ENCODE measurements at regions not wholly inside any gene's neighbourhood (a gene's known extent, or its start where the extent isn't known, plus 50 kb on each side); places are given as distances from the start of the nearest gene placed in this dataset.

- intact Hi-C loops (cut with micrococcal nuclease) = no loop called here
- no peak for DNase-seq
- no peak overlapping the region for H3K9ac ChIP-seq (ENCODE audit: low read length)
- BruUV-seq (replicated peaks) = no TSS peak
- no peaks in the 10 kb centered on the region for H3K36me3 ChIP-seq (ENCODE audit: low read depth, low read length)
- no peaks in the 10 kb centered on the region for H3K79me2 ChIP-seq (ENCODE audit: low read length)
- no peaks in the 10 kb centered on the region for H3F3A ChIP-seq (ENCODE audit: low read length, unreplicated experiment)
- H2AFZ ChIP-seq (ENCODE audit: low read length) = no peak overlapping the region
- no peaks in the 10 kb centered on the region for H3K9me3 ChIP-seq (ENCODE audit: low read length)
- no peak overlapping the region for H3K4me3 ChIP-seq (ENCODE audit: low read length)
- no peak for ATAC-seq
- no peak overlapping the region for H3K4me2 ChIP-seq (ENCODE audit: low read length)
- no peaks in the 10 kb centered on the region for H3K9me2 ChIP-seq (replicated peaks; ENCODE audit: low read length)
- no peaks in the 10 kb centered on the region for H4K20me1 ChIP-seq (ENCODE audit: low read length)
- TF ChIP-seq EZH2phosphoT487 (IDR thresholded peaks at IDR 0.05; ENCODE audit: borderline replicate concordance, low read length) (no peak), EZH2 (IDR thresholded peaks at IDR 0.05; ENCODE audit: low read length, unreplicated experiment) (no peak)
- no peaks in the 10 kb centered on the region for H3K27me3 ChIP-seq (ENCODE audit: low read length)
- no peak overlapping the region for H3K27ac ChIP-seq (ENCODE audit: low read length)
- peaks cover 4% of the 10 kb centered on the region; the same call in 1 of the 2 replicates for H3K4me1 ChIP-seq (ENCODE audit: insufficient read depth, low read length)
- ChIA-PET POLR2A (ENCODE audit: unreplicated experiment) (no interaction called here), CTCF (no interaction called here)
Observed at GRCh38 chrX:30961387-30962174, 72.5 kb upstream of the TAB3 start.

GRCh38 chrX:30957753-30958152 is 68.7 kb upstream of the TAB3 start:
- peak; percentile 55 for ATAC-seq
- POLR2A ChIA-PET (ENCODE audit: unreplicated experiment) = no interaction called here

GRCh38 chrX:30955687-30956086 is 66.6 kb upstream of the TAB3 start:
- Histone ChIP-seq H4K20me1 (ENCODE audit: low read length) (no peaks in the 10 kb centered on the region), H3K27me3 (ENCODE audit: low read length) (no peaks in the 10 kb centered on the region), H2AFZ (ENCODE audit: low read length) (no peak overlapping the region), H3K27ac (ENCODE audit: low read length) (no peak overlapping the region), H3F3A (ENCODE audit: low read length, unreplicated experiment) (no peaks in the 10 kb centered on the region), H3K4me3 (ENCODE audit: low read length) (no peak overlapping the region), H3K4me1 (ENCODE audit: insufficient read depth, low read length) (peaks cover 4% of the 10 kb centered on the region; the same call in 1 of the 2 replicates), H3K36me3 (ENCODE audit: low read depth, low read length) (no peaks in the 10 kb centered on the region), H3K9ac (ENCODE audit: low read length) (no peak overlapping the region), H3K9me2 (replicated peaks; ENCODE audit: low read length) (no peaks in the 10 kb centered on the region), H3K9me3 (ENCODE audit: low read length) (no peaks in the 10 kb centered on the region), H3K4me2 (ENCODE audit: low read length) (no peak overlapping the region), H3K79me2 (ENCODE audit: low read length) (no peaks in the 10 kb centered on the region)
- ATAC-seq (no peak), DNase-seq (no peak)
- no TSS peak for BruUV-seq (replicated peaks)
- TF ChIP-seq EZH2 (IDR thresholded peaks at IDR 0.05; ENCODE audit: low read length, unreplicated experiment) (no peak), EZH2phosphoT487 (IDR thresholded peaks at IDR 0.05; ENCODE audit: borderline replicate concordance, low read length) (no peak), CTCF (conservative IDR thresholded peaks at IDR 0.05; ENCODE audit: low read depth, low read length) (no peak)
- ChIA-PET POLR2A (ENCODE audit: unreplicated experiment) (no interaction called here), CTCF (no interaction called here)
- intact Hi-C loops (cut with micrococcal nuclease) = no loop called here

More at GRCh38 chrX:30957753-30958152, 68.7 kb upstream of the TAB3 start:
- no peaks in the 10 kb centered on the region for H4K20me1 ChIP-seq (ENCODE audit: low read length)
- H3K79me2 ChIP-seq (ENCODE audit: low read length) = no peaks in the 10 kb centered on the region
- CTCF ChIA-PET = no interaction called here
- no peak overlapping the region for H3K4me2 ChIP-seq (ENCODE audit: low read length)
- no peaks in the 10 kb centered on the region for H3F3A ChIP-seq (ENCODE audit: low read length, unreplicated experiment)
- no peak overlapping the region for H3K27ac ChIP-seq (ENCODE audit: low read length)
- peaks cover 4% of the 10 kb centered on the region; the same call in 1 of the 2 replicates for H3K4me1 ChIP-seq (ENCODE audit: insufficient read depth, low read length)
- intact Hi-C loops (cut with micrococcal nuclease) = no loop called here
- peak; percentile 85 for DNase-seq
- no peak overlapping the region for H2AFZ ChIP-seq (ENCODE audit: low read length)
- no peak overlapping the region for H3K9ac ChIP-seq (ENCODE audit: low read length)
- TF ChIP-seq EZH2phosphoT487 (IDR thresholded peaks at IDR 0.05; ENCODE audit: borderline replicate concordance, low read length) (no peak), EZH2 (IDR thresholded peaks at IDR 0.05; ENCODE audit: low read length, unreplicated experiment) (no peak), CTCF (conservative IDR thresholded peaks at IDR 0.05; ENCODE audit: low read depth, low read length) (no peak)
- no peaks in the 10 kb centered on the region for H3K9me3 ChIP-seq (ENCODE audit: low read length)
- H3K36me3 ChIP-seq (ENCODE audit: low read depth, low read length) = no peaks in the 10 kb centered on the region
- H3K9me2 ChIP-seq (replicated peaks; ENCODE audit: low read length) = no peaks in the 10 kb centered on the region
- no peak overlapping the region for H3K4me3 ChIP-seq (ENCODE audit: low read length)
- no peaks in the 10 kb centered on the region for H3K27me3 ChIP-seq (ENCODE audit: low read length)
- BruUV-seq (replicated peaks) = no TSS peak

Data from PC-3 (cell line).